ENCODE measurements at regions not wholly inside any gene's neighbourhood (a gene's known extent, or its start where the extent isn't known, plus 50 kb on each side); places are given as distances from the start of the nearest gene placed in this dataset.

DNA sequence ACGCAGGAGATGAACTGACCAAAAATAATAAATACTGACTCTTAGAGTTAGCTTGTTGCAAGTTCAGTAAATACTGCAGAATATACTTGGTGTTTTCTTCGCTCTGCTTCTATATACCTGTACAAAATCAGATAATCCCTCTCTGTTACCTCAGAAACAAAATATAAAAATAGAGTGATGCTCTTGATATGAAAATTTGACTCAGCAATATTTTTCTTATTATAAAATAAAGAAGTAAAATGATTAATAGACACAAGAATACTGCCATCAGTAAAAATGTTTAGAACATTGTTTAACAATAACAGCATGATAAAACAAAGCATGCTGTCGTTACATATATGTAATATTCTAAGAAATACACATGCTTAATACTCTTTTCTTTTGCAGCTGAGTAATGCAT, 1366.9 kb upstream of the EYS start:
- TF ChIP-seq TAF1 (IDR thresholded peaks at IDR 0.05; ENCODE audit: low read depth) (no peak), NFIC (IDR thresholded peaks at IDR 0.05) (no peak), EGR1 (IDR thresholded peaks at IDR 0.05) (no peak), TCF12 (IDR thresholded peaks at IDR 0.05; ENCODE audit: low read depth) (no peak), FOXM1 (IDR thresholded peaks at IDR 0.05; ENCODE audit: borderline replicate concordance, low read depth) (no peak), TEAD4 (IDR thresholded peaks at IDR 0.05) (no peak), RAD21 (IDR thresholded peaks at IDR 0.05; ENCODE audit: low read depth) (no peak), EP300 (IDR thresholded peaks at IDR 0.05; ENCODE audit: borderline replicate concordance) (no peak), CREB1 (IDR thresholded peaks at IDR 0.05; ENCODE audit: low read depth) (no peak), CEBPB (IDR thresholded peaks at IDR 0.05) (no peak), YY1 (IDR thresholded peaks at IDR 0.05; ENCODE audit: low read depth) (no peak), ZBTB7A (IDR thresholded peaks at IDR 0.05; ENCODE audit: low read depth) (no peak)
- TF ChIP-seq, protein P1, sequence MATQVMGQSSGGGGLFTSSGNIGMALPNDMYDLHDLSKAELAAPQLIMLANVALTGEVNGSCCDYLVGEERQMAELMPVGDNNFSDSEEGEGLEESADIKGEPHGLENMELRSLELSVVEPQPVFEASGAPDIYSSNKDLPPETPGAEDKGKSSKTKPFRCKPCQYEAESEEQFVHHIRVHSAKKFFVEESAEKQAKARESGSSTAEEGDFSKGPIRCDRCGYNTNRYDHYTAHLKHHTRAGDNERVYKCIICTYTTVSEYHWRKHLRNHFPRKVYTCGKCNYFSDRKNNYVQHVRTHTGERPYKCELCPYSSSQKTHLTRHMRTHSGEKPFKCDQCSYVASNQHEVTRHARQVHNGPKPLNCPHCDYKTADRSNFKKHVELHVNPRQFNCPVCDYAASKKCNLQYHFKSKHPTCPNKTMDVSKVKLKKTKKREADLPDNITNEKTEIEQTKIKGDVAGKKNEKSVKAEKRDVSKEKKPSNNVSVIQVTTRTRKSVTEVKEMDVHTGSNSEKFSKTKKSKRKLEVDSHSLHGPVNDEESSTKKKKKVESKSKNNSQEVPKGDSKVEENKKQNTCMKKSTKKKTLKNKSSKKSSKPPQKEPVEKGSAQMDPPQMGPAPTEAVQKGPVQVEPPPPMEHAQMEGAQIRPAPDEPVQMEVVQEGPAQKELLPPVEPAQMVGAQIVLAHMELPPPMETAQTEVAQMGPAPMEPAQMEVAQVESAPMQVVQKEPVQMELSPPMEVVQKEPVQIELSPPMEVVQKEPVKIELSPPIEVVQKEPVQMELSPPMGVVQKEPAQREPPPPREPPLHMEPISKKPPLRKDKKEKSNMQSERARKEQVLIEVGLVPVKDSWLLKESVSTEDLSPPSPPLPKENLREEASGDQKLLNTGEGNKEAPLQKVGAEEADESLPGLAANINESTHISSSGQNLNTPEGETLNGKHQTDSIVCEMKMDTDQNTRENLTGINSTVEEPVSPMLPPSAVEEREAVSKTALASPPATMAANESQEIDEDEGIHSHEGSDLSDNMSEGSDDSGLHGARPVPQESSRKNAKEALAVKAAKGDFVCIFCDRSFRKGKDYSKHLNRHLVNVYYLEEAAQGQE (IDR thresholded peaks at IDR 0.05; ENCODE audit: low read depth), result no peak
- TF ChIP-seq, protein P2, sequence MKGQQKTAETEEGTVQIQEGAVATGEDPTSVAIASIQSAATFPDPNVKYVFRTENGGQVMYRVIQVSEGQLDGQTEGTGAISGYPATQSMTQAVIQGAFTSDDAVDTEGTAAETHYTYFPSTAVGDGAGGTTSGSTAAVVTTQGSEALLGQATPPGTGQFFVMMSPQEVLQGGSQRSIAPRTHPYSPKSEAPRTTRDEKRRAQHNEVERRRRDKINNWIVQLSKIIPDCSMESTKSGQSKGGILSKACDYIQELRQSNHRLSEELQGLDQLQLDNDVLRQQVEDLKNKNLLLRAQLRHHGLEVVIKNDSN (IDR thresholded peaks at IDR 0.05), result no peak
- TF ChIP-seq, protein P3, sequence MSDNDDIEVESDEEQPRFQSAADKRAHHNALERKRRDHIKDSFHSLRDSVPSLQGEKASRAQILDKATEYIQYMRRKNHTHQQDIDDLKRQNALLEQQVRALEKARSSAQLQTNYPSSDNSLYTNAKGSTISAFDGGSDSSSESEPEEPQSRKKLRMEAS (IDR thresholded peaks at IDR 0.05), result no peak

DNA sequence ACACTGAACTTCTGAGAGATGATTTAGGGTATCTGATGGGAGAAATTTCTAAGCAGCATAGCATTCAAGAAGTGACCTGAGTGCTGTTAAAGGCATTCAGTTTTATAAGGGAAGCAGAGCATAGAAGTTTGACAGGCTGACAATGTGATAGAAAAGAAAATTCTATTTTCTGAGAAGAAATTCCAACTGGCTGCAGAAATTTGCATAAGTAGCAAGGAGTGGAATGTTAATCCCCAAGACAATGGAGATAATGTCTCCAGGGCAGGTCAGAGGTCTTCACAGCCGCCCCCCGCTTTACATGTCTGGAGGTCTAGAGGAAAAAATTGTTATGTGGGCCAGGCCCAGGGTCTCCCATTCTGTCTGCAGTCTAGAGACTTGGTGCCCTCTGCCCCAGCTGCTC, 1361.8 kb upstream of the EYS start:
- TF ChIP-seq CEBPB (IDR thresholded peaks at IDR 0.05), result no peak
- TF ChIP-seq, protein P3 (IDR thresholded peaks at IDR 0.05), result no peak
- no peak for TF ChIP-seq TCF12 (IDR thresholded peaks at IDR 0.05; ENCODE audit: low read depth)
- TF ChIP-seq, protein P2 (IDR thresholded peaks at IDR 0.05), result no peak
- TF ChIP-seq EGR1 (IDR thresholded peaks at IDR 0.05), result no peak
- no peak for TF ChIP-seq FOXM1 (IDR thresholded peaks at IDR 0.05; ENCODE audit: borderline replicate concordance, low read depth)
- no peak for TF ChIP-seq ZBTB7A (IDR thresholded peaks at IDR 0.05; ENCODE audit: low read depth)
- no peak for TF ChIP-seq NFIC (IDR thresholded peaks at IDR 0.05)
- no peak for TF ChIP-seq YY1 (IDR thresholded peaks at IDR 0.05; ENCODE audit: low read depth)
- TF ChIP-seq, protein P1 (IDR thresholded peaks at IDR 0.05; ENCODE audit: low read depth), result no peak
- TF ChIP-seq RAD21 (IDR thresholded peaks at IDR 0.05; ENCODE audit: low read depth), result no peak
- TF ChIP-seq TEAD4 (IDR thresholded peaks at IDR 0.05), result no peak
- no peak for TF ChIP-seq EP300 (IDR thresholded peaks at IDR 0.05; ENCODE audit: borderline replicate concordance)
- no peak for TF ChIP-seq TAF1 (IDR thresholded peaks at IDR 0.05; ENCODE audit: low read depth)

DNA sequence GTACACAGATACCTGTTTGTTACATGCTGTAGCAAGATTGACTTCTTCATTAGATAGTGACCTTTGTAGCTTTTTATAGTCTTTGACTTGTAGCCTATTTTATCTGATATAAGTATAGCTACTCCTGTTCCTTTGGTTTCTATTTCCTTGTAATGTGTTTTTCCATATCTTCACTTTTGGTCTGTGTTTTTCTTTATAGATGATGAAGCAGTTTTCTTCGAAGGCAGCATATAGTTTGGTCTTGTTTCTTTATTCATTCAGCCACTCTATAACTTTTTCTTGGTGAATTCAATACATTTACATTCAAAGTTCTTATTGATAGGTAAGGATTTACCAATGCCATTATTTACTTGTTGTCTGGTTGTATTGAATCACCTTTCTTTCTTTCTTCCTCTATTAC, 1357.3 kb upstream of the EYS start:
- TF ChIP-seq EGR1 (IDR thresholded peaks at IDR 0.05), result no peak
- TF ChIP-seq EP300 (IDR thresholded peaks at IDR 0.05; ENCODE audit: borderline replicate concordance), result no peak
- TF ChIP-seq CEBPB (IDR thresholded peaks at IDR 0.05), result no peak
- TF ChIP-seq, protein P1 (IDR thresholded peaks at IDR 0.05; ENCODE audit: low read depth), result no peak
- TF ChIP-seq, protein P3 (IDR thresholded peaks at IDR 0.05), result no peak
- no peak for TF ChIP-seq NFIC (IDR thresholded peaks at IDR 0.05)
- TF ChIP-seq TCF12 (IDR thresholded peaks at IDR 0.05; ENCODE audit: low read depth), result no peak
- TF ChIP-seq, protein P2 (IDR thresholded peaks at IDR 0.05), result no peak
- no peak for TF ChIP-seq ZBTB7A (IDR thresholded peaks at IDR 0.05; ENCODE audit: low read depth)
- no peak for TF ChIP-seq TEAD4 (IDR thresholded peaks at IDR 0.05)
- no peak for TF ChIP-seq RAD21 (IDR thresholded peaks at IDR 0.05; ENCODE audit: low read depth)
- no peak for TF ChIP-seq TAF1 (IDR thresholded peaks at IDR 0.05; ENCODE audit: low read depth)
- TF ChIP-seq YY1 (IDR thresholded peaks at IDR 0.05; ENCODE audit: low read depth), result no peak
- no peak for TF ChIP-seq CREB1 (IDR thresholded peaks at IDR 0.05; ENCODE audit: low read depth)
